Stimulated activated naive CD8-positive, alpha-beta T cell treated with anti-CD3 and anti-CD28 coated beads, Interleukin-15, amount 100 ng/mL, for 72 hours (primary cell): ENCODE measurements at regions not wholly inside any gene's neighbourhood (a gene's known extent, or its start where the extent isn't known, plus 50 kb on each side); places are given as distances from the start of the nearest gene placed in this dataset.

Experiments
- ATAC-seq: fragments of 150-1000 bp; cut with Tn5 transposase; 2 replicates; pipeline ENCODE4 v1.10.0; 2021; ENCODE audit warnings: mild to moderate bottlenecking, moderate library complexity
- DNase-seq, 2 donors: peaks; one replicate each; pipeline ENCODE4 v3.0.0; 2021 to 2022
- H3K27ac Mint-ChIP-seq, 2 donors: one replicate each; pipeline ENCODE4 v1.8.0; 2022; ENCODE audit warnings: mild to moderate bottlenecking in 2 of 2, mixed read lengths in 2 of 2, moderate library complexity in 2 of 2
- H3K27me3 Mint-ChIP-seq: one replicate; pipeline ENCODE4 v1.8.0; 2022; ENCODE audit warnings: mixed read lengths
- H3K4me1 Mint-ChIP-seq: one replicate; pipeline ENCODE4 v1.8.0; 2022; ENCODE audit warnings: mild to moderate bottlenecking, mixed read lengths
- H3K4me3 Mint-ChIP-seq, 2 donors: one replicate each; pipeline ENCODE4 v1.8.0; 2022; ENCODE audit warnings: mild to moderate bottlenecking in 2 of 2, mixed read lengths in 2 of 2, moderate library complexity in 1 of 2
- H3K9me3 Mint-ChIP-seq, 2 donors: one replicate each; pipeline ENCODE4 v1.8.0; 2022; ENCODE audit warnings: mixed read lengths in 2 of 2

DNA sequence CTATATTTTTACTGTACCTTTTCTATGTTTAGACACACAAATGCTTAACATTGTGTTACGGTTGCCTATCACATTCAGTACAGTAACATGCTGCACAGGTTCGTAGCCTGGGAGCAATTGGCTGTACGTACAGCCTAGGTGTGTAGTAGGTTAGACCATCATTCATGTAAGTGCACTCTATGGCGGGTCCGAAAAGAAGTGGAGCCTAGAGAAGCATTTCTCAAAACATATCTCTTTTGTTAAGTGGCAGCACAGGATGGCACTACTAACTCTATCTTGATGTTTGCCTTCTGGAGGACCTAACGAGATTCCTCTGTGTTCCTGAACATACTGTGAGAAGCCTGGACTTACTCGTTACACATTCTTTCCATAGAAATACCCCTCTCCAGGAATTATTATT is 132.3 kb upstream of the ADPGK start:
- no peaks in the 10 kb centered on the region for H3K9me3 Mint-ChIP-seq
- no peak for ATAC-seq
- no peak overlapping the region for H3K4me3 Mint-ChIP-seq
- no peaks in the 10 kb centered on the region for H3K4me1 Mint-ChIP-seq
- no peak overlapping the region for H3K27ac Mint-ChIP-seq
- no peak for DNase-seq
- peaks cover 7% of the 10 kb centered on the region for H3K27me3 Mint-ChIP-seq

DNA sequence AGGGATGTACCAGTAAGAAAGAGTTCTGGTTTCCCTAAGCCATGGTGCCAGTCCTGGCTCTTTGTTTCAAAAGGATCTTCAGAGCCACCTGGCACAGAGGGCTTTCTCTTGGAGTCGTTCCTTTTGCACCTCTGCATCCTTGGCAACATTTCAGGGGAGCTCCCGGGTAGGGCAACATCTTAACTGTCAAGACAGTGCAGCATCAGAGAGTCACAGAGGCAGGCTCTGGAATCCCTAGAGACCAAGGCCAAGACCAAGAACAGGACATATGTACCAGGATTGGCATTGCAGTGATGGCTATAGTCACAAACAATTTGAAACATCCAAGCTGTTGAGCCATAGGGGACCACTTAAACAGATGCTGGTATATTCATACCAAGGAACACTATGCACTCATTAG is 129.4 kb upstream of the ADPGK start:
- no peaks in the 10 kb centered on the region for H3K4me1 Mint-ChIP-seq

DNA sequence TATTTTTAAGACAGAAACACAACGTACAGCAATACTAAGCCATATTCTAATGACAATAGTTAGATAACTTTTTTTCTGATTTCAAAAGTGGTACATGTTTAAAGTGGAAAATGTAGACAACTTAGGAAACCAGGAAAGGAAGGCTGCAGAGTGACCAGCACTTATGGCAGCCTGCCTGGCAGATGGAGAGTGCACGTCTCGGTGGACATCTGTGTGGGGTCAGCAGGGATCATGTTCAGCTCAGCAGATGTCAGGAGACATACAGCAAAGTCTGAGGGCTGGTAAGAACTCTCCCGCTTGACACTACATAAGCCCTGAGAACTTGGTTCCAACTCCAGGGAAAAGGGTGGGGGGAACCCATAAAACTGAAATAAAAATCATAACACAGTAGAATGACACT is 128.6 kb upstream of the ADPGK start:
- Mint-ChIP-seq H3K27me3 (peaks cover 14% of the 10 kb centered on the region), H3K9me3 (no peaks in the 10 kb centered on the region), H3K4me1 (no peaks in the 10 kb centered on the region), H3K4me3 (no peak overlapping the region), H3K27ac (no peak overlapping the region)
- ATAC-seq, result no peak
- DNase-seq, result no peak

More for the DNA sequence above, 129.4 kb upstream of the ADPGK start:
- DNase-seq (no peak), ATAC-seq (no peak)
- H3K9me3 Mint-ChIP-seq, result no peaks in the 10 kb centered on the region
- H3K4me3 Mint-ChIP-seq, result no peak overlapping the region
- H3K27me3 Mint-ChIP-seq, result peaks cover 8% of the 10 kb centered on the region
- no peak overlapping the region for H3K27ac Mint-ChIP-seq

DNA sequence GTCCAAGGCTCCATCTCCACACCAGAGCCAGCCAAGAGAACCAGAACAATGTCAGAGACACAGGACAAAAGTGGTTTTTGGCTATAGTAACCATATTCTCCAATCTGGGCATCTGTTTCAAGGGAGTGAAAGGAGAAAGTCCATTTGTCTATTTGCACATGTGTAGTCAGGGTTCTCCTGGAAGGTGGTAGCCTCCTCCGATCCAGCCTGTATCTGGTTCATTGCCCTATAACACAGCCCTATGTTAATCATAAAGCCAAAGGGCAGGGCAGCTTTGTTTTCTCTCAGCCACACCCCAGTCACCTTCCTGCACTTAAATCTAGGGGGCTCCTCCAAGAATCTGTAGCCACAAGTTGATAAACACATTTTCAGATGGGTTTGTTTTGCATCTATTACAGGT is 128.1 kb upstream of the ADPGK start:
- Mint-ChIP-seq H3K27me3 (peaks cover 14% of the 10 kb centered on the region), H3K27ac (no peak overlapping the region)

DNA sequence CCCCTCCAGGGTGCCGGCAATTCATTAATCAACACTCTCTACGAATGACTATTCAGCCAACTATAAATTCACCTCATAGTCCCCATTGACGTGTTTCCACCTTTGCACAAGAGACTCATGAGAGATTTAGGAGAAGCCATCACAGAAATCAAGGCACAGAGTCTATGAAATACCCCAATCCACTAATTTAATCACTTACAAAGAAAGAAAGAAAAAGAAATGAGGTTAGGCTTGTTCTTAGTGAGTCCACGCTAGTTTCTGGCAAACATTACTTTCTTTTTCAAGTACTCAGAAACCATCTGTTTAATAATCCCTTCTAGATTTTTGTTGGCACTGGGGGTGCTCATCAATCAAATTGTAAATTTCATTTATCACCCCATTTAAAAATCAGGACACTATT is 125.2 kb upstream of the ADPGK start:
- Mint-ChIP-seq H3K27me3 (peaks cover 14% of the 10 kb centered on the region), H3K9me3 (no peaks in the 10 kb centered on the region), H3K4me1 (no peaks in the 10 kb centered on the region), H3K4me3 (no peak overlapping the region), H3K27ac (no peak overlapping the region)
- ATAC-seq (no peak), DNase-seq (no peak)

More for the DNA sequence above, 128.1 kb upstream of the ADPGK start:
- ATAC-seq (no peak), DNase-seq (no peak)
- H3K4me1 Mint-ChIP-seq, result no peaks in the 10 kb centered on the region
- no peak overlapping the region for H3K4me3 Mint-ChIP-seq
- H3K9me3 Mint-ChIP-seq, result no peaks in the 10 kb centered on the region

DNA sequence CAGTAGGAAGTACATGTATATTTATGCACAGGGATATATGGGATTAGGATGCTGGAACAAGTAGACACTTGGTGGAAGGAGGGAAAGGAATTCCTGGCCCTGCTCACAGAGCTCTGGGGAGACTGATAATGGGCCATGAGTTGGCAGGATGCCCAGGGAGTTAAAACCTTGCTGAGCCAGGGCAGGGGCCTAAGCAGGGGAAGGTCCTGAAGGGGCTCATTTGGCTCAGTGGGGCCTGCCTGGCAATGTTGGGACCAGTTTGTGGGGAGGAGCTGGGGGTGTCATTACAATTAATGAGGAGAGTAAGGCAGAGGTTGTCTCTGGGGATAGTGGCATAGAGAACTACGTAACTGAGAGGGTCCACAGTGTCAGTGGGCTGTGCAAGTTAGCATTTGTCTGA is 124.2 kb upstream of the ADPGK start:
- peak overlapping the region in 1 of 2 donors; percentile 35 for H3K27ac Mint-ChIP-seq
- H3K4me1 Mint-ChIP-seq, result no peaks in the 10 kb centered on the region
- peaks cover 22% of the 10 kb centered on the region for H3K27me3 Mint-ChIP-seq
- ATAC-seq (no peak), DNase-seq (no peak)
- H3K4me3 Mint-ChIP-seq, result no peak overlapping the region
- H3K9me3 Mint-ChIP-seq, result no peaks in the 10 kb centered on the region

DNA sequence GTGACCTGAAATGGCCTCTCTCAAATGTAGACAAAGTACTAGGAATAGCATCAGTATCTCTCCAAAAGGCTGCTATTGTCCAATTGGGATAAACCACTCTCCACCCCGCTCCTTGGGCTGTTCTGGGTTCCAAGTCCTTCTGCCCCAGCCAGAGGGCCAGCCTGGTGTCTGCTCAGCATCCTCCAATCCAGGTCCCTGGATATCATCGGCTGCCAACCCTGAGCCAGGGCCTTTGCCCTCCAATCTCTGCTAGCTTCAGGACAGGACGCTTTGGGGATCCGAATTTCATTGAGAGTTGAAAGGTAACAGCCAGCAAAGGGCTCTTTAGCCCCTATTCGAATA is 119.3 kb upstream of the ADPGK start:
- no peaks in the 10 kb centered on the region for H3K4me1 Mint-ChIP-seq
- H3K9me3 Mint-ChIP-seq, result no peaks in the 10 kb centered on the region
- ATAC-seq (no peak), DNase-seq (no peak)
- peaks cover 44% of the 10 kb centered on the region for H3K27me3 Mint-ChIP-seq
- no peak overlapping the region for H3K27ac Mint-ChIP-seq
- no peak overlapping the region for H3K4me3 Mint-ChIP-seq

DNA sequence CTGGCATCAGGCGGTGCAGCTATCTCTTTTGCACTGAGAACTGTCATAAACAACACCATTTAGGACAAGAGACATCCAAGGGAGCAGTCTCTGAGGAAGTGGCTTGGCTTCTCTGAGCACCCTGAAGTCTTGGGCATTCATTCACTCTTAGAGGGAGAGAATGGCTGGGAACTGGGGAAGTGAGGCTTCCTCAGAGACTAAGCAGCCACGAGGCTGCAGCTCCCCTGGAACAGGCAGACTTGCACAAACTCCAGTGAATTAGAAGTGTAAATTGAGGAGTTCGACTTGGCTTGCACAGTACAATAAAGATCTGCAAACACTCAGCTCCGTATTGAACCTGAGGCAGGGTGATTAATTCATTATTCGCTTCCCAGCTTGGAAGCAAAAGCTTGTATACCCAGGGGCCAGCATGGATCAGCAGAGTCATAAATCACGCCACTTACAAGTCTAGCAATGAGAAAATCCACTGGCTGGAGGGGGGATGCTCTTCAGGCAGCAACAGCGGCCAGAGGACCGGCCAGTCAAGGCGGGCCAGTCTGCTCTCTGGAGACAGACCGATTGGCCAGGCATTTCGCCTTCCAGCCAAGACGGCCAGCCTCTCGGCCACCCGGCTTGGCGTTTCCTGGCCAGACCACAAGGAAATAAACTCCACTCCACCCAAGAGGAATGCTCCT is 118.8 kb upstream of the ADPGK start:
- peaks cover 44% of the 10 kb centered on the region for H3K27me3 Mint-ChIP-seq

DNA sequence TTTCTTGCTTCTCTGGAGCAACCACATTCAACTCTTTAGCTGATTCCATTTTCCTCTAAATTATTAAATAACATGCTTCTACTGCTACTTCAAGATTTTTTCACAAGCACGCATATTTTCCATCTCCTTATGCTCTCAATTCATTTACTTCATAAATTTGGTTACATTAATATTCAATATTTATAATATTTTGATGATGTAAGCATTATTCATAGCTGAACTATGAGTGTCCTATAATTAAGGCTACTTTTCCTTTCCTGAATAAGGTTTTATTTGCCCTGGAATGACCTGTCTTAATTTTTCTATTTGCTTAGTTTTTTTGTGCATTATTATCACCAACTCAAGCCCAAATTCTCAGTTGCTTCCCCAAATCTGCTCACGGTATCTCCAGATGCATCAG is 109.4 kb upstream of the ADPGK start:
- Mint-ChIP-seq H3K27me3 (peaks cover 58% of the 10 kb centered on the region), H3K4me3 (no peak overlapping the region), H3K9me3 (no peaks in the 10 kb centered on the region), H3K27ac (no peak overlapping the region), H3K4me1 (no peaks in the 10 kb centered on the region)
- DNase-seq (no peak), ATAC-seq (no peak)

More for the DNA sequence above, 118.8 kb upstream of the ADPGK start:
- Mint-ChIP-seq H3K27ac (no peak overlapping the region), H3K4me3 (no peak overlapping the region), H3K4me1 (no peaks in the 10 kb centered on the region), H3K9me3 (no peaks in the 10 kb centered on the region)
- DNase-seq, result no peak
- no peak for ATAC-seq

DNA sequence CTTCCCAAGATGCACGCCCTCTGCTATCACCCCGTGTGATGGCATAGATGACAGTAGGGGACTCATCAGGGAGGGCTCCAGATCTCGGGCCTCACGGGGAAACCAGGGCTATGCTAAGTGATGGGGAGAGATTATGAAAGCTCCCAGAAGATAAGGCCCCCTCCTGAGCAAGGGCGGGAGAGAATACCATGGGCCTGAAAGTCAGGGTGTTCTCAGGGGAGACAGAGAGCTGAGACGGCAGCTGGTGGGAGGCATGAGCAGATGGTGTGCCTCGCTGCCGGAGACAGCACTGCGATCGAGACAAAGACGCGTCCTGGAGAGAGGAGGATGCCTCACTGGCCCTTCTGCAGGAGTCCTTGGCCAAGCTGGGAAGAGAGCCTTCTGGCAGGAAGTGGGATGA is 106.5 kb upstream of the ADPGK start:
- no peak overlapping the region for H3K4me3 Mint-ChIP-seq

DNA sequence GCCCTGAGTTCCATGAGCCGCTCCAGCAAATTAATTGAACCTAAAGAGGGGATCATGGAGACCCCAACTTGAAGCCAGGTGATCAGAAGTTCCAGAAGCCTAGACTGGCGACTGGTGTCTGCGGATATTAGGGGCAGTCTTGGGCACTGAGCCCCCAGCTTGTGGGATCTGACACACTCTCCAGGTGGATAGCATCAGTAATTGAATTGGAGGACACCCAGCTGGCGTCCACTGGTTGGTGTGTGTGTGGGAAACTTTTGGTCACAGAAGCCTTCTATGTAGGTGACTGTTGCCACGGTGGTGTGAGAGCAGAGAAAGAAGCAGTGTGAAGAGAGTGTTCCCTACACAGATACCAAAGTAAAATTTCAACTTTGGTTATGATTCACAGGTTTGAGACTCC is 106.0 kb upstream of the ADPGK start:
- DNase-seq, result no peak
- peaks cover 48% of the 10 kb centered on the region for H3K27me3 Mint-ChIP-seq
- no peaks in the 10 kb centered on the region for H3K4me1 Mint-ChIP-seq
- no peak overlapping the region for H3K4me3 Mint-ChIP-seq
- H3K27ac Mint-ChIP-seq, result no peak overlapping the region
- no peak for ATAC-seq
- H3K9me3 Mint-ChIP-seq, result no peaks in the 10 kb centered on the region

More for the DNA sequence above, 106.5 kb upstream of the ADPGK start:
- DNase-seq (no peak), ATAC-seq (no peak)
- H3K9me3 Mint-ChIP-seq, result no peaks in the 10 kb centered on the region
- H3K27me3 Mint-ChIP-seq, result peaks cover 47% of the 10 kb centered on the region
- H3K4me1 Mint-ChIP-seq, result no peaks in the 10 kb centered on the region
- peak overlapping the region in 1 of 2 donors; percentile 84 for H3K27ac Mint-ChIP-seq

DNA sequence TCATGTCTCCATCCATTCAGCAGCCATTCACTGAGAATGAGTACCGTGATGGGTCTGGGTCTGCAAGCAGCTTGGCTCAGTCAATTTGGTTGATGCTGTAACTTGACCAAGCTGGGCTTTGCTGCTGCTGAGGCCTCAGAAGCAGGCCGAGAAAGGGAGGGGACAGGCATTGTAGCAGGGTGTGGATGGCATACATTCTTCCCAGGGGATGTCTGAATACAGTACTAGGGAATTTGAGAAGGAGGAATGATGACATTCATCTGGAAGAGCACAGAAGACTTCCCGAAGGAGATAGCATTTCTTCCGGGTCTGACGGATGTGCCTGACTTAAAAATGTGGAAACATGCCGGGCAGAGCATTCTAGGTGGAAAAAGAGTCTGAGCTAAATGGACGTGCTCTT is 105.3 kb upstream of the ADPGK start:
- peaks cover 0 to under 1% of the 10 kb centered on the region in 2 donors for H3K9me3 Mint-ChIP-seq
- H3K4me1 Mint-ChIP-seq, result no peaks in the 10 kb centered on the region
- H3K27me3 Mint-ChIP-seq, result peaks cover 51% of the 10 kb centered on the region
- DNase-seq (no peak), ATAC-seq (no peak)
- no peak overlapping the region for H3K4me3 Mint-ChIP-seq
- H3K27ac Mint-ChIP-seq, result peak overlapping the region in 1 of 2 donors; percentile 73

DNA sequence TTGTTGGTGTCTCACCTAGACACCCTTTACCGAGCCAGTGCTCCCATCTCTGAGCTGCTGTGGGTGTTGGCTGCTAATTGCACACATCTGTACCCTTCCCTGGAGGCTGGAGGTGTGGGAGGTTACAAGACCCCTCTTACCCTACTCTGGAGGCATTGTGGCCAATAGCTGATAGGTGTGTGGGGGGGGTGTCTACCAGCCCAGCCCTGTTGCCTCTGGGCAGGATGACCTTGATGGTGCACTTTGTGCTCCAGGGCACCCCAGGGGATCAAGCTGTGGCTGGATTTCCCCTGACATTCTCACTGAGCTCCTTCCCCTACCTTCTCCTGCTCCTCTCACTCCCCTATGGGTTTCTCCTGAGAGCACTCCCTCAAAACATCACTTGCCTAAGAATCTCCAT is 104.7 kb upstream of the ADPGK start:
- H3K9me3 Mint-ChIP-seq, result peaks cover 5 to 6% of the 10 kb centered on the region in 2 donors
- H3K27me3 Mint-ChIP-seq, result peaks cover 47% of the 10 kb centered on the region
- no peak for ATAC-seq
- H3K4me3 Mint-ChIP-seq, result no peak overlapping the region
- no peaks in the 10 kb centered on the region for H3K4me1 Mint-ChIP-seq
- no peak for DNase-seq
- H3K27ac Mint-ChIP-seq, result peak overlapping the region in 1 of 2 donors; percentile 73

DNA sequence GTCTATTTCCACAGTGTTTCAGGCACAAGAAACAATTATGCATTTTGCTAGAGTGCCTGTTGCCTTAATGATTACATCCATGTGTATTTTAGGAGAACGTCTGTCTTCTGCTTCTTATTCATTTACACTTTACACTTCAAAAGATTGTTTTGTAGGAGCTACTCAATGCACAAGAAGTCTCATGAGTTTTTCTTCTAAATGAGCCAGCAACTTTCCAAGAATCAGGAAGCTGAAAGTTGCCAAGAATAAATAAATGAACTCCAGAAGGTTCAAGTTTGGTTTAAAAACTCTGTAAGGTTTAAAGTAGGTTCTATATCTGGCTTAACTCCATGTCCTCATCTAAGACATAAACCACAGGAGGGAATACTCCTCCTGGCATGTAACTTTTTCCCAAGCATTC is 103.8 kb upstream of the ADPGK start:
- H3K9me3 Mint-ChIP-seq, result peaks cover 12 to 15% of the 10 kb centered on the region in 2 donors
- no peak for DNase-seq

DNA sequence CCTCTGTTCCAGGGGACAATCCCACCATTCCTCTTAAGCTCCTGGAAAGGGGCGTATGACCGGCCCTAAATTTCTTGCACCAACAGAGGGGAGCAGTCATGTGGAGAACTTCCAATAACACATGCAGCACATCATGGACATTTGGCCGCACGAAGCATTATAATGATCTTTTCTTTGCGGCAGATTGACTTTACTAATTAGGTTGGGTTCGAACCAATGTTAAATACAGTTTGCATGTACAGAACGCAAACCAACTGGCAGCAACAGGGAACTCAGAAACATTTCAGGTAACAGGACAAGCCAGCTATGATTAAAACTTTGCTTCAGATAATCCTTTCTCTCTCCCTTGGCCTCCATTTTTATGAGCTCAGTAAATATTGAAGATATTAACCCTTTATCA is 100.8 kb upstream of the ADPGK start:
- H3K4me1 Mint-ChIP-seq, result no peaks in the 10 kb centered on the region
- no peak overlapping the region for H3K4me3 Mint-ChIP-seq
- no peak overlapping the region for H3K27ac Mint-ChIP-seq
- peaks cover 15 to 25% of the 10 kb centered on the region in 2 donors for H3K9me3 Mint-ChIP-seq
- ATAC-seq (no peak), DNase-seq (no peak)
- H3K27me3 Mint-ChIP-seq, result peaks cover 42% of the 10 kb centered on the region

More for the DNA sequence above, 103.8 kb upstream of the ADPGK start:
- no peak for ATAC-seq
- no peak overlapping the region for H3K4me3 Mint-ChIP-seq
- no peaks in the 10 kb centered on the region for H3K4me1 Mint-ChIP-seq
- H3K27me3 Mint-ChIP-seq, result peaks cover 44% of the 10 kb centered on the region
- H3K27ac Mint-ChIP-seq, result no peak overlapping the region

DNA sequence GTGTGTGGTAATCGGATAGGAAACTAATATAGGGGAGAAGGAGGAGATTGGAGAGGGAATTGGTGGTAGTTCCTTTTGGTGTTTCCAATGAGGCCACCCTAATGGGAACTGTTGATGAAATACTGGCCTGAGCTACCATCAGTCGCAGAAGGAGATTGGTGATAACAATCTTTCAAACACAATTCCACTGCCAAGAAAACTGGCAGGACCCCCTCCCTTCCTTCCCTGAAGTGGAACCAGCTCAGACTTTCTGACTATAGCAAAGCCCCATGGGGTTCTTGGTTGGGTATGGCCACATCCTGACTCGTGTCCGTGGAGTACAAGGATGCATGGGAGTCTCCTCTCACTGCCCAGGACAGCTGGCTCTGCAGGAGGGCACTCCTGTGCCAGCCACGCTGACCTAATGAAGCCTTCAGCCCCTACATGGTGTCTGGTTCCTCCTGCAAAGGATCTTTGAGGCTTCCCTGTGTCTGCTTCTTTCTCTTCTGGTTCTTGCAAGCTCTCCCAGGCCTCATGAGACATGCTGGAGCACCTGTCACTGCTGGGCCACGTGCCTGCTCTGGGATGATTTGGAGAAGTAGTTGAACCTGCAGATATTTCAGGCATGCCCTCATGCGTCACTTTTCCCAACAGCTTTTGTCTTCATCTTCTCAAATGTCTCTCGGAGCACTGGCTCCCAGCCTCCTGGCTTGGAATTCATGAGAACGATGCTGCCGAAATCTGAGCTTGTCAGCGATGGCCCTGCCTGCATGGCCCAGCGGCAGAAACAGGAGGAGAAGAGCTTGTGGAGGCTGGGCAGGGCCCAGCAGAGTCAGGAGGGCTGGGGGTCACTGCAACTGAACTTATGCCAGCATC is 90.0 kb upstream of the ADPGK start:
- no peak for DNase-seq
- Mint-ChIP-seq H3K27me3 (peaks cover 19% of the 10 kb centered on the region), H3K4me3 (no peak overlapping the region), H3K9me3 (no peaks in the 10 kb centered on the region), H3K27ac (no peak overlapping the region), H3K4me1 (no peaks in the 10 kb centered on the region)
- no peak for ATAC-seq
